ENCODE measurements at regions not wholly inside any gene's neighbourhood (a gene's known extent, or its start where the extent isn't known, plus 50 kb on each side); places are given as distances from the start of the nearest gene placed in this dataset.

- peak overlapping the region in 1 of 2 donors; percentile 49 for H3K4me3 ChIP-seq (ENCODE audit: low read length in 2 of 2)
- H3K36me3 ChIP-seq (ENCODE audit: control insufficient read depth in 2 of 2, insufficient read depth in 2 of 2, low read length in 2 of 2), result no peaks in the 10 kb centered on the region
- no peak overlapping the region for H3K27ac ChIP-seq (ENCODE audit: low read length)
- H3K27me3 ChIP-seq (ENCODE audit: control insufficient read depth in 1 of 2, insufficient read depth in 2 of 2, low read length in 2 of 2), result peaks cover 8 to 11% of the 10 kb centered on the region in 2 donors
- no peak overlapping the region for H3K9ac ChIP-seq (ENCODE audit: low read length in 2 of 2)
- no peaks in the 10 kb centered on the region for H3K9me3 ChIP-seq (ENCODE audit: control insufficient read depth in 2 of 2, low read length in 2 of 2)
- H3K4me1 ChIP-seq (ENCODE audit: control insufficient read depth, insufficient read depth, low read length), result no peaks in the 10 kb centered on the region
Observed at GRCh38 chr15:96947296-96948229, 617.1 kb downstream of the NR2F2 start.

- no peaks in the 10 kb centered on the region for H3K9me3 ChIP-seq (ENCODE audit: control insufficient read depth in 2 of 2, low read length in 2 of 2)
- no peaks in the 10 kb centered on the region for H3K36me3 ChIP-seq (ENCODE audit: control insufficient read depth in 2 of 2, insufficient read depth in 2 of 2, low read length in 2 of 2)
- H3K4me3 ChIP-seq (ENCODE audit: low read length in 2 of 2), result no peak overlapping the region
- H3K4me1 ChIP-seq (ENCODE audit: control insufficient read depth, insufficient read depth, low read length), result no peaks in the 10 kb centered on the region
- H3K27ac ChIP-seq (ENCODE audit: low read length), result no peak overlapping the region
- H3K9ac ChIP-seq (ENCODE audit: low read length in 2 of 2), result no peak overlapping the region
- peaks cover 8 to 11% of the 10 kb centered on the region in 2 donors for H3K27me3 ChIP-seq (ENCODE audit: control insufficient read depth in 1 of 2, insufficient read depth in 2 of 2, low read length in 2 of 2)
Observed at GRCh38 chr15:96948981-96949380, 618.5 kb downstream of the NR2F2 start.

- no peaks in the 10 kb centered on the region for H3K36me3 ChIP-seq (ENCODE audit: control insufficient read depth in 2 of 2, insufficient read depth in 2 of 2, low read length in 2 of 2)
- no peak overlapping the region for H3K4me3 ChIP-seq (ENCODE audit: low read length in 2 of 2)
- no peak overlapping the region for H3K9ac ChIP-seq (ENCODE audit: low read length in 2 of 2)
- no peak overlapping the region for H3K27ac ChIP-seq (ENCODE audit: low read length)
- H3K27me3 ChIP-seq (ENCODE audit: control insufficient read depth in 1 of 2, insufficient read depth in 2 of 2, low read length in 2 of 2), result no peaks in the 10 kb centered on the region
- H3K9me3 ChIP-seq (ENCODE audit: control insufficient read depth in 2 of 2, low read length in 2 of 2), result no peaks in the 10 kb centered on the region
- H3K4me1 ChIP-seq (ENCODE audit: control insufficient read depth, insufficient read depth, low read length), result no peaks in the 10 kb centered on the region
Observed at GRCh38 chr15:96958721-96959120, 628.2 kb downstream of the NR2F2 start.

GRCh38 chr15:96959501-96959900 is 629.0 kb downstream of the NR2F2 start:
- Histone ChIP-seq H3K27me3 (ENCODE audit: control insufficient read depth in 1 of 2, insufficient read depth in 2 of 2, low read length in 2 of 2) (no peaks in the 10 kb centered on the region), H3K27ac (ENCODE audit: low read length) (no peak overlapping the region), H3K9ac (ENCODE audit: low read length in 2 of 2) (no peak overlapping the region), H3K36me3 (ENCODE audit: control insufficient read depth in 2 of 2, insufficient read depth in 2 of 2, low read length in 2 of 2) (no peaks in the 10 kb centered on the region), H3K9me3 (ENCODE audit: control insufficient read depth in 2 of 2, low read length in 2 of 2) (no peaks in the 10 kb centered on the region), H3K4me3 (ENCODE audit: low read length in 2 of 2) (no peak overlapping the region), H3K4me1 (ENCODE audit: control insufficient read depth, insufficient read depth, low read length) (no peaks in the 10 kb centered on the region)

GRCh38 chr15:96960711-96961480 is 630.4 kb downstream of the NR2F2 start:
- no peaks in the 10 kb centered on the region for H3K36me3 ChIP-seq (ENCODE audit: control insufficient read depth in 2 of 2, insufficient read depth in 2 of 2, low read length in 2 of 2)
- no peak overlapping the region for H3K9ac ChIP-seq (ENCODE audit: low read length in 2 of 2)
- H3K9me3 ChIP-seq (ENCODE audit: control insufficient read depth in 2 of 2, low read length in 2 of 2), result no peaks in the 10 kb centered on the region
- no peak overlapping the region for H3K27ac ChIP-seq (ENCODE audit: low read length)
- H3K4me3 ChIP-seq (ENCODE audit: low read length in 2 of 2), result no peak overlapping the region
- no peaks in the 10 kb centered on the region for H3K4me1 ChIP-seq (ENCODE audit: control insufficient read depth, insufficient read depth, low read length)
- no peaks in the 10 kb centered on the region for H3K27me3 ChIP-seq (ENCODE audit: control insufficient read depth in 1 of 2, insufficient read depth in 2 of 2, low read length in 2 of 2)

- Histone ChIP-seq H3K36me3 (ENCODE audit: control insufficient read depth in 2 of 2, insufficient read depth in 2 of 2, low read length in 2 of 2) (no peaks in the 10 kb centered on the region), H3K9ac (ENCODE audit: low read length in 2 of 2) (no peak overlapping the region), H3K9me3 (ENCODE audit: control insufficient read depth in 2 of 2, low read length in 2 of 2) (no peaks in the 10 kb centered on the region), H3K4me3 (ENCODE audit: low read length in 2 of 2) (no peak overlapping the region), H3K4me1 (ENCODE audit: control insufficient read depth, insufficient read depth, low read length) (no peaks in the 10 kb centered on the region), H3K27me3 (ENCODE audit: control insufficient read depth in 1 of 2, insufficient read depth in 2 of 2, low read length in 2 of 2) (no peaks in the 10 kb centered on the region), H3K27ac (ENCODE audit: low read length) (no peak overlapping the region)
Observed at GRCh38 chr15:96966554-96966953, 636.1 kb downstream of the NR2F2 start.

- Histone ChIP-seq H3K27me3 (ENCODE audit: control insufficient read depth in 1 of 2, insufficient read depth in 2 of 2, low read length in 2 of 2) (no peaks in the 10 kb centered on the region), H3K9me3 (ENCODE audit: control insufficient read depth in 2 of 2, low read length in 2 of 2) (no peaks in the 10 kb centered on the region), H3K4me3 (ENCODE audit: low read length in 2 of 2) (no peak overlapping the region), H3K9ac (ENCODE audit: low read length in 2 of 2) (no peak overlapping the region), H3K27ac (ENCODE audit: low read length) (no peak overlapping the region), H3K4me1 (ENCODE audit: control insufficient read depth, insufficient read depth, low read length) (no peaks in the 10 kb centered on the region), H3K36me3 (ENCODE audit: control insufficient read depth in 2 of 2, insufficient read depth in 2 of 2, low read length in 2 of 2) (no peaks in the 10 kb centered on the region)
Observed at GRCh38 chr15:96969732-96970710, 639.5 kb downstream of the NR2F2 start.

GRCh38 chr15:96972201-96972600 is 641.7 kb downstream of the NR2F2 start:
- no peak overlapping the region for H3K9ac ChIP-seq (ENCODE audit: low read length in 2 of 2)
- H3K9me3 ChIP-seq (ENCODE audit: control insufficient read depth in 2 of 2, low read length in 2 of 2), result no peaks in the 10 kb centered on the region
- H3K36me3 ChIP-seq (ENCODE audit: control insufficient read depth in 2 of 2, insufficient read depth in 2 of 2, low read length in 2 of 2), result no peaks in the 10 kb centered on the region
- H3K27ac ChIP-seq (ENCODE audit: low read length), result no peak overlapping the region
- H3K4me3 ChIP-seq (ENCODE audit: low read length in 2 of 2), result no peak overlapping the region
- no peaks in the 10 kb centered on the region for H3K27me3 ChIP-seq (ENCODE audit: control insufficient read depth in 1 of 2, insufficient read depth in 2 of 2, low read length in 2 of 2)
- no peaks in the 10 kb centered on the region for H3K4me1 ChIP-seq (ENCODE audit: control insufficient read depth, insufficient read depth, low read length)

- no peaks in the 10 kb centered on the region for H3K9me3 ChIP-seq (ENCODE audit: control insufficient read depth in 2 of 2, low read length in 2 of 2)
- H3K4me1 ChIP-seq (ENCODE audit: control insufficient read depth, insufficient read depth, low read length), result no peaks in the 10 kb centered on the region
- H3K4me3 ChIP-seq (ENCODE audit: low read length in 2 of 2), result no peak overlapping the region
- no peak overlapping the region for H3K9ac ChIP-seq (ENCODE audit: low read length in 2 of 2)
- H3K27me3 ChIP-seq (ENCODE audit: control insufficient read depth in 1 of 2, insufficient read depth in 2 of 2, low read length in 2 of 2), result no peaks in the 10 kb centered on the region
- H3K27ac ChIP-seq (ENCODE audit: low read length), result no peak overlapping the region
- H3K36me3 ChIP-seq (ENCODE audit: control insufficient read depth in 2 of 2, insufficient read depth in 2 of 2, low read length in 2 of 2), result no peaks in the 10 kb centered on the region
Observed at GRCh38 chr15:96974761-96975160, 644.3 kb downstream of the NR2F2 start.

GRCh38 chr15:96977886-96978285 is 647.4 kb downstream of the NR2F2 start:
- H3K4me1 ChIP-seq (ENCODE audit: control insufficient read depth, insufficient read depth, low read length), result no peaks in the 10 kb centered on the region
- H3K36me3 ChIP-seq (ENCODE audit: control insufficient read depth in 2 of 2, insufficient read depth in 2 of 2, low read length in 2 of 2), result no peaks in the 10 kb centered on the region
- H3K27ac ChIP-seq (ENCODE audit: low read length), result no peak overlapping the region
- no peaks in the 10 kb centered on the region for H3K27me3 ChIP-seq (ENCODE audit: control insufficient read depth in 1 of 2, insufficient read depth in 2 of 2, low read length in 2 of 2)
- no peak overlapping the region for H3K9ac ChIP-seq (ENCODE audit: low read length in 2 of 2)
- no peaks in the 10 kb centered on the region for H3K9me3 ChIP-seq (ENCODE audit: control insufficient read depth in 2 of 2, low read length in 2 of 2)
- H3K4me3 ChIP-seq (ENCODE audit: low read length in 2 of 2), result no peak overlapping the region
